ENCODE measurements at regions not wholly inside any gene's neighbourhood (a gene's known extent, or its start where the extent isn't known, plus 50 kb on each side); places are given as distances from the start of the nearest gene placed in this dataset.

DNA sequence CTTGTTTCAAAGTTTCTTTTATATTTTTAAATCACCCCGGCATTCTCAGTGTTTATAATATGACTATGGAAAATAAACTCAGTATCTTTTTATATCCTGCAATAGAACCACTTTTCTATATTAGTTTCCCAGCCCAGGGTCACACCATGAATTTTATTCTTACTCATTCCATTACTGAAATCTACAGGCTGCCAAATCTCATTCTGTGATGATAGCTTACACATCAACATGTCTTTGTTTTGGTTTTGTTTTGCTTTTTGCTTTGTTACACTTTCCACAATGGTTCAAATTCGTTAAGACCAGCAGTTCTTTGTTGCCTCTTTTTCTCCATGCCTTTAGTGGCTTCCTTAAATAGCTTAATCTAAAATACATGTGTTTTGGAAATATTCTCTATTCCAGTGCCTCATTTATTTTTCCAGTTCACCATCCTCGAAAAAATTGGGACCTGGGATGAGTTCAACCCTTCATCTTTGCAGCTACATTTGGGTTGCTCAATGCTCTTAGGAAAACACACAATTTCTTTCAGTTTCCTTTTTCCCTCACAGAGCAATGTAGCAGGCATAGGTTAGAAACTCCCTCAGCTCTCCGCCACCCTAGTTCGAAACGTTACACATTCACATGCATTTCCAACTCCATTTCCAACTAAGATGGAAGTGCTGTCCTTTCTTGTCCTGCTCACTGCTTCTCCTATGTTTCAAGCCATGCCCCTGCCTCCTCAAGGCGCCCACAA lies 1146.3 kb downstream of the MAT2B start:
- no peak for DNase-seq

DNA sequence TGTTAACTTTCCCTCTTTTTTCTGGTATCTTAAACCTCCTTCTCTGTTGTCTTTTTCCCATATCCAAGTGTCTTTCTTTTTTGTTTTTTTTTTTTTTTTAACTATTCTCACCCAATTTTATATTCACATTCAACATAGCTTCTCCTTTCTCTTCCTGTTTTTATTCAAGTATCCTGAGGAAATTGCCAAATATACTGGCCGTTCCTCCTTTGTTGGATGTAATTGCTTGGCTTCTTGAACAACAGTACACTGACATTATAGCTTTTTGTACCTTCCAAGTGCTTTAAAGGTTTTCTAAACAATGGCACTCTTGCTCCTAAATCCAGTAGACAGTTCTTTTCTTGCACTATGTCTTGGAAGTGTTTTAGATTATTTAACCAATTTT lies 1146.8 kb downstream of the MAT2B start:
- no peak for DNase-seq

GRCh38 chr5:164663198-164663989 lies 1158.0 kb downstream of the MAT2B start:
- no peak for DNase-seq

DNA sequence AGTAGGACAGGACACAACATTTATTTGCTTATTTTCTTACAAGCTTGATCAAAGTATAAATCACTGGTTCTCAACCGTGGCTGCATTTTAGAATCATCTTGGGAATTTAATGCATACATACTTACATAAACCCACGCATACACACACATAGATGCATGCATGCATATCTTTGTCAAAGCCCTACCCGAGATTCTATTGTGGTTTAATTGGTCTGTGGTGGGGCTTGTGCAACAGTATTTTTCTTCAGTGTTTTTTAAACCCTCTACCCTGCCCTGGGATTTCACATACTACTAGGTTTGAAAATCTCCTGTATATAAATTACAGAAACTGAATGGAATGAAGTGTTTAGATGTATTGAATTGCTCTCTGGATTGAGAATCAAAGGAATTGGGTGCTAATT lies 1166.2 kb downstream of the MAT2B start:
- no peak for DNase-seq

GRCh38 chr5:164672205-164672604 lies 1166.8 kb downstream of the MAT2B start:
- no peak for DNase-seq

DNA sequence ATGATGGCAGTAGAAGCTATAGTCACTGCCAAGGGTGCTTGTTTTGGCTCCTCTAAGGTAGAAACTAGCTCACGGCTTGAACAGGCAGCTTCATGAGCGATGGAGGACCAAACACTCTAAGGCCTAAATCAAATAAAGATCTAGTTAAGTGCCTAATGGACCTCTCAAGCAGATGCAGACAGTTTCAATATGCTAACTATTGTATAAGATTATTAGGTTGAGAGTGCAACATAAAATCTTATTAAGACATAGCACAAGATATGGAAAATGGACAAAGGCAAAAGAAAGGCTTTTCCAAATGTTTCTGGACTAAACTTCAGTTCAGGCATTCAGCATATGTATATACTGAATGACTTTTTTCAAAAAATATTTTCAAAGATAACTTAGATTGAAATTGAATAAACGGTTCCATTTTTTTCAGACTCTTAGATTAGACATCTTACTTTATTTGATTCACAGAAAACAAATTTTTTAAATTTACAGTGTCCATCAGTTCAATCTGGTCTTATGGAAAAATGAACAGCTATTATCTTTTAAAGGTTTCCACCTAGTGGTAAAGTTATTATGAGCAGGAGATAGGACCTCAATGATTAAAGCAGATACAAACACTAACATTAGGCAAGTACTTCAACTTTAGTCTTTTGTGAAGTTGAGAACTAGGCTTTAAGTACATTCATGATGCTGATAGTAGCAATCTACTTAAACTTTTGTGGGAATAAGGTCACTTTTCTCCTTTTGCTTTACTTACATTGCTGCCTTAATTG lies 1167.7 kb downstream of the MAT2B start:
- no peak for DNase-seq

DNA sequence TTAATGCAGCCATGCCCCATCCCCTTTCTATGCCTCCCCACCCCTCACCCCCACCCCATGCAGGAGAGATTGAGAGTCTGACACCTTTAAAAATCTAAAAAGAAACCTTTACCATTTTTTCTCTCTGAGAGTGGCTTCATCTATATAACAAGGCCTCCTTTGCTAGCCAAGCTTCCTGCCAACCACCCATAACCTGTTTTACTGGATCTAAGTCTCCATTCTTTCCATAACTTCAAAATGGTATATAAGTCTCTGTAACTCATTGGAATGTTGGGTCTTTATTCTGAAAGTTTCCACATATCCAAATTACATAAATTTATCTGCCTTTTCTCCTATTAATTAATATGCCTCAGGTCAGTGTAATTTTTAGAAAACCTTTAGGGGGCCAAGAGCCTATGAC lies 1174.0 kb downstream of the MAT2B start:
- no peak for DNase-seq

DNA sequence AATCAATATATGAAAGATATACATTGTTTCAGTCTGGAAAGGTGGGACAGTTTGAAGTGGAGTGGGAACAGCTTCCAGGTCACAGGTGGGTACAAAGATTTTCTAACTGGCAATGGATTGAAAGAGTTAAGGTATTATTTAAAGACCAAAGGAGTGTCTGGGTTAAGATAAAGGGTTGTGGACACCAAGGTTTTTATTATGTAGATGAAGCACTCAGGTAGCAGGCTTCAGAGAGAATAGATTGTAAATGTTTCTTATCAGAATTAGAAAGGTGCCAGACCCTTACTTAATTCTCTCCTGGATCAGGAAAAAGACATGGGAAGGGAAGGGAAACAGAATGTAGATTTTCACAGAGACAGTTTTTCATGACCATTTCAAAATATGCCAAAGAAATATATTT lies 1174.8 kb downstream of the MAT2B start:
- DNase-seq, result no peak

DNA sequence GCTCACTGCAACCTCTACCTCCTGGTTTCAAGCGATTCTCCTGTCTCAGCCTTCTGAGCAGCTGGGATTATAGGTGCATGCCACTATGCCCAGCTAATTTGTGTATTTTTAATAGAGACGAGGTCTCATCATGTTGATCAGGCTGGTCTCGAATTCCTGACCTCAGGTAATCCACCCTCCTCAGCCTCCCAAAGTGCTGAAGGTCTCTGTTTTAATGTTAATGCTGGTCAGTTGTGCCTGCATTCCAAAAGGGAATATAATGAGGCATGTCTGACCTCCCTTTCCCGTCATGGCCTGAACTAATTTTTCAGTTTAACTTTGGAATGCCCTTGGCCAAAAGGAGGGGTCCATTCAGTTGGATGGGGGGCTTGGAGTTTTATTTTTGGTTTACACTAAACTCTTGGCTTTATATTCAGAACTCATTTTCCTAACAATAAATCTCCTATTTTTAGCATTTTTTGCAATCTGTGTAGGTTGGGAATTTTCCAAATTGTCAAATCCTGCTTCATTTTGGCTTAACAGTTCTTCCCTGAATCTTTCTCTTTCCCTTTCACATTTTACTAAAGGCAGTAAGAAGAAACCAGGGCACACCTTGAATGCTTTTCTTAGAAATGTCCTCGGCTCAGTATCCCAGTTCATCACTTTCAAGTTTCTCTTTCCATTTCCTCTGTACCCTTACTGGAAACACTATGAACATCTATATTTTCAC lies 1175.5 kb downstream of the MAT2B start:
- DNase-seq, result no peak

DNA sequence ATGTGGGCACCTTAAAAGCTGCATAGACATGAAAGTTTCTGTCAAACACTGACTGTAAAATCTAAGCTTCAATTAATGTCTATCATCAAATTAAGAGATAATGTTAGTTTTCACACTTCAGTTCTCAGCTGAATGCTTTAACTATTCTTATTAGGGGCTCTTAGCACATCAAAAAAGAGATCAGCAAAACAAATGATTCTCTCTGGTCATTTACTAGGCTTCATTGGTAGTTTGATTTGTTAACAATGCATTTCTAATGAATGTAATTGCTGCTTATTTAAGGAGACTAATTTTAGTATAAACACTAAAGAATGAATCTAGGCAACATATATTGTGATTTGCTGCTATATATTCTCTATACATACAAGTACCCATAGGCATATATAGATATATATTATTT lies 1182.0 kb downstream of the MAT2B start:
- no peak for DNase-seq

GRCh38 chr5:164688437-164688836 lies 1183.0 kb downstream of the MAT2B start:
- DNase-seq, result no peak

DNA sequence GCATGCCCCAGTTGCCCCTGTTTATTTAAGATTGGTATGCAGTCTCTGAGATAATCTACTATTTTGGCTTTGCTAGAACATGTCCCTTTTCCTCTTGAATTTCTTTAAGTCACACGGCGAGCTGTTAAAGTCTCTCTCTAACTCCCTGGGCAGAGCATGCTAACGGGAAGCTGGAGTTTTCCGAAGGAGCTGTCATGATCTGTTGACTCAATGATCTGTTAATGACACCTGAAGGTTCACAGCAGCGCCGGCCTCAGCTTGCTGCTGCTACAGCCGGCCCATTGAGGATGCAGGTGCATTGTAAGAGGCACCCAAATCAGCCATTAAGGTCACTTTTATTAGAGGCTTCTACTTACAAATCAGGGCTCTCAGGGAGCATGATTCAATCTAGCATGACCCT lies 1203.4 kb downstream of the MAT2B start:
- DNase-seq, result no peak

GRCh38 chr5:164713682-164714081 lies 1208.3 kb downstream of the MAT2B start:
- no peak for DNase-seq

DNA sequence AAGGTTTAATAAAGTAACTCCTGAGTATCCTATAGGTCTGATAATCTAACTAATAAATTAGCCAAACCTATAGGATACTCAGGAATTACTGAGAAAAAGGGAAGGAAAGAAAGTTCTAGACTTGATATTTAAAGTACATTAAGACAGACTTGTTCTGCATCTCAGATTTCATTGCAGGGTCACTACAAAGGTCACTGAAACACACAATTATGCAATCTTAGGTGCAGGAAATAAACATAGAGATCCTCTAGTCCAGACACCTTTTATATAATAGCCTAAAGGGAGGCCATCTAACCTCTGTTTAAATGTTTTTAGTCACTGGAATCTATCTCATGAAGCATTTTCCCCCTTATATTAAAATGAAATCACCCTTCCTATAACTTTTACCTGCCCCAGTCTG lies 1215.7 kb downstream of the MAT2B start:
- no peak for DNase-seq

DNA sequence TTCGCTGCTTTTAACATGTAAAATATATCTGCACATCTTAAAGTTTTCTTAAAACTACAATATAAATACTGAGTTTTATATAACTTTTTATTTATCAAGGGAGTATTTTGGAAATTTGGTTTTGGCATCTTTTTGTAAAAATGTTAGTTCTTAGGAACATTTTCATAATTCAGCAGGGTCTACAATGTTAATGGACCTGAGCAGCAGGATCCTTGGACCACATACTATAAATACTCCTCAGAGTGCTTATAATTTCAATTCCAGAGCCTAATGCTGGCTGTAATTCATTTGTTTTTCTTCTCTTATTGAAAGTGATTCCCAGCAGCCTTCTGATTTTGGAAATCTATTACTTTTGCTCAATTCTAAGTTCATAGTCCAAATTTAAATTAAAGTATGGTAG lies 1216.2 kb downstream of the MAT2B start:
- DNase-seq, result no peak

GRCh38 chr5:164722702-164723101 lies 1217.3 kb downstream of the MAT2B start:
- DNase-seq, result no peak

DNA sequence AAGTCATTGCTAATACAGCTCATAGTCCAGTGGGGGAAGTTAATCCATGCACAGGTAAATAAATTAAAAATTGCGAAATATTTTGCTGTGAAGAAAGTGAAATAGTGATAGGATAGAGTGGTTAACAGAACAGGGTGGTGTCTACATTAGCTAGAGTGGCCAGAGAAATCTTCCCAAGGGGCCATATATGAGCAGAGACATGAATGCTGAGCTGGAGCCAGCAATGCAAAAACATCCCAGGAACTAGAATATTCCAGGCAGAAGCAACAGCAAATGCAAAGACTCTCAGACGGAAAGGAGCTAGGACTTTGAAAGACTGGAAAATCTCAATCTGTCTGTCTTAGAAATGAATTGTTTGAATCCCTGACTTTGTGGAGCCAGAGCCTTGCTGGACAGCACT lies 1221.6 kb downstream of the MAT2B start:
- no peak for DNase-seq

- DNase-seq, result no peak
These were observed 1223.3 kb downstream of the MAT2B start for GRCh38 chr5:164728733-164729132.

DNA sequence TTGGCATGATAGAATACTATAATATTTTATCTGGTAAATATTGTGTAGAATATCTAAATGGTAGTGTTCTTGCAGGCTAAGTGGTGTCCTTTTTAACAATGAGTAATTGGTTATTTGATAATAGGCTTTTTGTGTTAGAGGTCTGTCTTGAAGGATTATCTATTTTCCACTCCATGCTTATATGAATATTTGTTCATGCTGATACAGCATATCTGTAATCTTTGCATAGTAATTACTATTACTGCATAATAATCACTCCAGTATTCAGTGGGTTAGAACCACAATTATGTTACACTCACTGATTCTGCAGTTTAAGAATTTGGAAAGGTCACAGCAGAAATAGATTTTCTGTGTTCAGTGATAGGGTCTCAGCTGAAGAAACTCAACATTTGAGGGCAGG lies 1229.9 kb downstream of the MAT2B start:
- DNase-seq, result no peak

GRCh38 chr5:164741376-164741775 lies 1236.0 kb downstream of the MAT2B start:
- no peak for DNase-seq

GRCh38 chr5:164742025-164742424 lies 1236.6 kb downstream of the MAT2B start:
- no peak for DNase-seq

DNA sequence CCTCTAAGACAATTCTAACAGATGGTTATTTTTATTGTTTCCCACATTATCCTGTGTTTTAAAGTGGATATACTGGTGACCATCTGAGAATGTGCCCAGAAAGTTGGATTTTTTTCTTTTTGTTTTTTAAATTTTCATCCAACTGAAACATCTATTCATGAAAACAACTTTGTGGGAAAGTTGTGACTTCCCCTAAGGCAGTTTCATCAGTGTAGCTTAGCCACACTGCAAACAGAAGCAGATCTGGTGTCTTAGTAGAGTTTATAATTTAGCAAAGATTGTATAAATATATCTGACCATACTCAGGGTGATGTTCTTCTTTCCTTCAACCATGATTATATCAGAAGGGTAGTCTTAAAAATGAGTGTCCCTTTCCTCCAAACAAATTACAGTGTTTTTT lies 1241.3 kb downstream of the MAT2B start:
- no peak for DNase-seq

GRCh38 chr5:164747371-164747770 lies 1242.0 kb downstream of the MAT2B start:
- DNase-seq, result no peak
